ENCODE measurements at regions not wholly inside any gene's neighbourhood (a gene's known extent, or its start where the extent isn't known, plus 50 kb on each side); places are given as distances from the start of the nearest gene placed in this dataset.

DNA sequence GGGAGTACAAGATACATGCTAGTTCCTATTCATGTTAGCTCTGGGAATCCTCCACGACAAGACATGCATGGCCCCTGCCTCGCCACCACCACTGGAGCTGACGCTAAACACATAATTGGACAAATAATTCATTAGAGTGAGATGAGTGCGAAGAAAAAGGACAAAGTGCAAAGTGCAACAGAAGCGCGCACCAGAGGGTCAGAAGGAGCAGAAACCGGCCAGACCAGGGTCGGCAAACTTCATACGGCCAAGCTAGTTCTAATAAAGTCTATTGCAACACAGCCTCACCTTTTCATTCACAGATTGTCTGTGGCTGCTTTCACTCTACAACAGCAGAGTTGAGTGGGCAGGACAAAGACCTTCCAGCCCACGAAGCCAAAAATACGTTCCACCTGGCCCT, 266.1 kb upstream of the KLHL29 start:
- TF ChIP-seq EZH2phosphoT487 (IDR thresholded peaks at IDR 0.05; ENCODE audit: borderline replicate concordance, low read length): no peak
- TF ChIP-seq, protein P1, sequence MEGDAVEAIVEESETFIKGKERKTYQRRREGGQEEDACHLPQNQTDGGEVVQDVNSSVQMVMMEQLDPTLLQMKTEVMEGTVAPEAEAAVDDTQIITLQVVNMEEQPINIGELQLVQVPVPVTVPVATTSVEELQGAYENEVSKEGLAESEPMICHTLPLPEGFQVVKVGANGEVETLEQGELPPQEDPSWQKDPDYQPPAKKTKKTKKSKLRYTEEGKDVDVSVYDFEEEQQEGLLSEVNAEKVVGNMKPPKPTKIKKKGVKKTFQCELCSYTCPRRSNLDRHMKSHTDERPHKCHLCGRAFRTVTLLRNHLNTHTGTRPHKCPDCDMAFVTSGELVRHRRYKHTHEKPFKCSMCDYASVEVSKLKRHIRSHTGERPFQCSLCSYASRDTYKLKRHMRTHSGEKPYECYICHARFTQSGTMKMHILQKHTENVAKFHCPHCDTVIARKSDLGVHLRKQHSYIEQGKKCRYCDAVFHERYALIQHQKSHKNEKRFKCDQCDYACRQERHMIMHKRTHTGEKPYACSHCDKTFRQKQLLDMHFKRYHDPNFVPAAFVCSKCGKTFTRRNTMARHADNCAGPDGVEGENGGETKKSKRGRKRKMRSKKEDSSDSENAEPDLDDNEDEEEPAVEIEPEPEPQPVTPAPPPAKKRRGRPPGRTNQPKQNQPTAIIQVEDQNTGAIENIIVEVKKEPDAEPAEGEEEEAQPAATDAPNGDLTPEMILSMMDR (IDR thresholded peaks at IDR 0.05; ENCODE audit: low read depth, low read length, poor library complexity, severe bottlenecking): no peak
